ENCODE measurements at regions not wholly inside any gene's neighbourhood (a gene's known extent, or its start where the extent isn't known, plus 50 kb on each side); places are given as distances from the start of the nearest gene placed in this dataset.
A peak's percentile ranks its signal among the peaks of the same experiment; 100 is the strongest.

GRCh38 chr16:29290631-29291247 lies 115.8 kb downstream of the NPIPB11 start:
- Histone ChIP-seq H4K20me1 (ENCODE audit: insufficient read depth, low read length) (no peaks in the 10 kb centered on the region), H3K9me3 (ENCODE audit: low read length) (no peaks in the 10 kb centered on the region), H2AFZ (ENCODE audit: low read length) (no peak overlapping the region), H3K4me1 (ENCODE audit: insufficient read depth, low read length) (peaks cover 77% of the 10 kb centered on the region), H3K36me3 (replicated peaks in 1 of 2; ENCODE audit: control insufficient read depth in 1 of 2, insufficient read depth in 2 of 2, low read length in 2 of 2) (no peaks in the 10 kb centered on the region), H3K4me2 (ENCODE audit: low read depth, low read length) (peak overlapping the region; percentile 58), H3K27me3 (ENCODE audit: control insufficient read depth in 1 of 2, insufficient read depth in 2 of 2, low read length in 2 of 2) (no peaks in the 10 kb centered on the region; a peak in 3 of 5 replicates), H3K9ac (ENCODE audit: insufficient read depth, low read depth, low read length) (no peak overlapping the region), H3K79me2 (ENCODE audit: insufficient read depth, low read length) (no peaks in the 10 kb centered on the region), H3K27ac (ENCODE audit: extremely low read length, insufficient read depth, low read length) (no peak overlapping the region), H3K4me3 (replicated peaks in 1 of 3; ENCODE audit: insufficient read depth in 1 of 3, low read depth in 2 of 3, low read length in 3 of 3) (peak overlapping the region in 1 of 3 experiments; percentile 30; a peak in 2 of 6 replicates)
- WGBS (ENCODE audit: low lambda C conversion rate), result 62% methylated on average over 15 of the region's 24 CpGs
- FAIRE-seq, result no peak
- in situ Hi-C loops (cut with HindIII; ENCODE audit: extremely low pct_ligation_motif_present, low pct_unique_long_range_greater_than_20kb) (no loop called here), intact Hi-C loops (cut with micrococcal nuclease; ENCODE audit: unreplicated experiment) (no loop called here)
- no TSS peak for BruUV-seq (replicated peaks)
- DNase-seq (ENCODE audit: low spot score), result peak; percentile 80
- ChIA-PET POLR2A (interaction anchor here (1.1 kb wide), 1 partner anchor 17 kb away, joined by 4 read pairs; no protein-coding TSS in a partner anchor), CTCF (ENCODE audit: low intra/inter-chr PET ratio, low total read pairs) (no interaction called here)
- peak; percentile 59 for ATAC-seq
- TF ChIP-seq REPIN1 (CRISPR knock-in tag; IDR thresholded peaks at IDR 0.05; ENCODE audit: borderline replicate concordance, low read depth) (no peak), SRF (IDR thresholded peaks at IDR 0.05; ENCODE audit: low read depth, low read length) (no peak), FOSL1 (CRISPR knock-in tag; IDR thresholded peaks at IDR 0.05; ENCODE audit: borderline replicate concordance) (peak; percentile 55; the same call in 1 of the 2 replicates), RXRB (CRISPR knock-in tag; IDR thresholded peaks at IDR 0.05; ENCODE audit: borderline replicate concordance) (peak; percentile 58; the same call in 1 of the 2 replicates), ZNF414 (CRISPR knock-in tag; IDR thresholded peaks at IDR 0.05) (no peak), ZFP90 (CRISPR knock-in tag; IDR thresholded peaks at IDR 0.05; ENCODE audit: borderline replicate concordance) (peak; percentile 67; the same call in 1 of the 2 replicates), SKI (IDR thresholded peaks at IDR 0.05; ENCODE audit: partially characterized antibody) (peak; percentile 16), MNT (IDR thresholded peaks at IDR 0.05) (no peak), DPF2 (CRISPR knock-in tag; IDR thresholded peaks at IDR 0.05; ENCODE audit: borderline replicate concordance, low read depth) (no peak), ZNF230 (CRISPR knock-in tag; IDR thresholded peaks at IDR 0.05) (no peak), ELF4 (CRISPR knock-in tag; IDR thresholded peaks at IDR 0.05; ENCODE audit: borderline replicate concordance) (no peak), ZBTB38 (CRISPR knock-in tag; IDR thresholded peaks at IDR 0.05) (peak; percentile 47), SNAPC5 (CRISPR knock-in tag; IDR thresholded peaks at IDR 0.05; ENCODE audit: borderline replicate concordance) (no peak), ZFX (CRISPR knock-in tag; IDR thresholded peaks at IDR 0.05; ENCODE audit: low read depth) (peak; percentile 34; the same call in 1 of the 2 replicates), SOX13 (IDR thresholded peaks at IDR 0.05) (no peak), SOX13 (CRISPR knock-in tag; conservative IDR thresholded peaks at IDR 0.05 in 1 of 2, IDR thresholded peaks at IDR 0.05 in 1 of 2) (no peak; a peak in 1 of 4 replicates), ZNF510 (CRISPR knock-in tag; IDR thresholded peaks at IDR 0.05; ENCODE audit: low read depth) (no peak), ZNF781 (CRISPR knock-in tag; IDR thresholded peaks at IDR 0.05; ENCODE audit: borderline replicate concordance, not compliant biosample characterization) (no peak), ZNF788 (CRISPR knock-in tag; IDR thresholded peaks at IDR 0.05; ENCODE audit: borderline replicate concordance) (0 out of 2 replicates have a peak, but pooled peaks have one; percentile 36), RARA (CRISPR knock-in tag; IDR thresholded peaks at IDR 0.05) (peak; percentile 66), NR1H2 (CRISPR knock-in tag; IDR thresholded peaks at IDR 0.05; ENCODE audit: borderline replicate concordance, low read depth) (no peak), MED1 (CRISPR knock-in tag; IDR thresholded peaks at IDR 0.05) (0 out of 2 replicates have a peak, but pooled peaks have one; percentile 24), MXI1 (IDR thresholded peaks at IDR 0.05; ENCODE audit: borderline replicate concordance, low read depth, low read length) (peak; percentile 22; the same call in 1 of the 3 replicates), ZNF331 (CRISPR knock-in tag; IDR thresholded peaks at IDR 0.05) (0 out of 2 replicates have a peak, but pooled peaks have one; percentile 17)

Measured in HepG2 (cell line).